B cell (primary cell): ENCODE measurements at regions not wholly inside any gene's neighbourhood (a gene's known extent, or its start where the extent isn't known, plus 50 kb on each side); places are given as distances from the start of the nearest gene placed in this dataset.

Experiments used
- ATAC-seq: fragments of 200-7000 bp; cut with Tn5 transposase; one replicate; pipeline ENCODE4 v1.10.0; 2021; ENCODE audit warnings: low read depth, mild to moderate bottlenecking, moderate number of reproducible peaks, moderate library complexity
- CTCF ChIA-PET: fragments of 350-600 bp; sonication (Branson Sonifier 250); formaldehyde crosslinking; loops from one replicate; lab custom pipeline; 2021; ENCODE audit warnings: antibody characterized with exemption, inconsistent platforms; lab: Charles Lee
- POLR2A ChIA-PET: fragments of 350-600 bp; sonication (Branson Sonifier 250); formaldehyde crosslinking; loops from one replicate; lab custom pipeline; 2021; ENCODE audit warnings: antibody characterized with exemption; lab: Charles Lee
- DNase-seq: peaks from one replicate; pipeline ENCODE4 v3.0.0; 2013
- H2AFZ ChIP-seq: 2 replicates; pipeline ENCODE4 v1.6.1; 2012; ENCODE audit warnings: mild to moderate bottlenecking, low read depth, low read length; ENCODE audit not compliant: insufficient read depth, poor library complexity, severe bottlenecking
- H3K27ac ChIP-seq, 2 donors: 1 replicate in 1 of 2; 2 replicates in 1 of 2; pipeline ENCODE4 v1.5.1; 2012 to 2013; ENCODE audit warnings: low read length in 2 of 2, mild to moderate bottlenecking in 2 of 2, moderate library complexity in 1 of 2
- H3K27me3 ChIP-seq, 4 experiments: fragments of 200-600 bp in 1 of 4; sonication (generic) in 1 of 4; replicated peaks in 1 of 4; 1 replicate in 2 of 4; 2 replicates in 2 of 4; pipeline versions ENCODE4 v1.6.1 to v1.7.0; 2013 to 2016; ENCODE audit warnings: low read length in 3 of 4, mild to moderate bottlenecking in 2 of 4, mixed read lengths in 1 of 4, moderate library complexity in 1 of 4; ENCODE audit not compliant: insufficient read depth in 4 of 4, control insufficient read depth in 3 of 4; ENCODE audit errors: control extremely low read depth in 1 of 4
- H3K36me3 ChIP-seq, 2 experiments: replicated peaks in 1 of 2; 1 replicate in 1 of 2; 2 replicates in 1 of 2; pipeline versions ENCODE4 v1.6.1 to v1.7.1; 2013; ENCODE audit warnings: low read length in 1 of 2; ENCODE audit not compliant: insufficient read depth in 2 of 2, control insufficient read depth in 1 of 2; ENCODE audit errors: control extremely low read depth in 1 of 2, extremely low read depth in 1 of 2
- H3K4me1 ChIP-seq, 2 donors: fragments of 200-600 bp in 1 of 2; sonication (generic) in 1 of 2; 1 replicate in 1 of 2; 2 replicates in 1 of 2; pipeline versions ENCODE4 v1.5.1 to v1.6.1; 2013 to 2017; ENCODE audit warnings: low read length in 2 of 2; ENCODE audit not compliant: control insufficient read depth in 2 of 2, insufficient read depth in 2 of 2
- H3K4me2 ChIP-seq: replicated peaks from 2 replicates; pipeline ENCODE3; 2012; ENCODE audit warnings: mild to moderate bottlenecking, low read depth, low read length; ENCODE audit not compliant: poor library complexity, severe bottlenecking
- H3K4me3 ChIP-seq, 5 experiments: fragments of 200-600 bp in 1 of 5; sonication (generic) in 1 of 5; 1 replicate in 3 of 5; 2 replicates in 2 of 5; pipeline versions ENCODE4 v1.5.1 to v1.7.0; 2011 to 2016; ENCODE audit warnings: low read length in 4 of 5, mild to moderate bottlenecking in 4 of 5, low read depth in 2 of 5, control low read depth in 1 of 5, moderate library complexity in 1 of 5; ENCODE audit not compliant: insufficient read depth in 1 of 5; ENCODE audit errors: control extremely low read depth in 1 of 5, extremely low read depth in 1 of 5
- H3K79me2 ChIP-seq: fragments of 200-600 bp; sonication (generic); one replicate; pipeline ENCODE4 v1.6.0; 2016; ENCODE audit warnings: low read length; ENCODE audit not compliant: control insufficient read depth, insufficient read depth
- H3K9ac ChIP-seq: fragments of 200-600 bp; sonication (generic); 2 replicates; pipeline ENCODE4 v1.6.1; 2017; ENCODE audit warnings: mild to moderate bottlenecking, low read length, moderate library complexity
- H3K9me3 ChIP-seq, 3 donors: one replicate each; pipeline versions ENCODE4 v1.6.1 to v1.7.1; 2013; ENCODE audit warnings: low read length in 2 of 3; ENCODE audit not compliant: control insufficient read depth in 2 of 3, insufficient read depth in 1 of 3; ENCODE audit errors: control extremely low read depth in 1 of 3
- H4K20me1 ChIP-seq: 2 replicates; pipeline ENCODE4 v1.6.0; 2012; ENCODE audit warnings: mild to moderate bottlenecking, low read length; ENCODE audit not compliant: insufficient read depth, control insufficient read depth, poor library complexity, severe bottlenecking
- H3K27ac Mint-ChIP-seq: one replicate; pipeline ENCODE4 v1.8.0; 2021; ENCODE audit warnings: mixed read lengths
- H3K27me3 Mint-ChIP-seq: one replicate; pipeline ENCODE4 v1.8.0; 2021; ENCODE audit warnings: mixed read lengths
- H3K4me1 Mint-ChIP-seq: one replicate; pipeline ENCODE4 v1.8.0; 2021; ENCODE audit warnings: mixed read lengths
- H3K4me3 Mint-ChIP-seq: one replicate; pipeline ENCODE4 v1.8.0; 2021; ENCODE audit warnings: mixed read lengths
- H3K9me3 Mint-ChIP-seq: one replicate; pipeline ENCODE4 v1.8.0; 2022; ENCODE audit warnings: mixed read lengths; ENCODE audit not compliant: insufficient read depth
- EZH2 ChIP-seq: IDR thresholded peaks from 2 replicates; pipeline ENCODE4 v1.6.1; 2012; ENCODE audit warnings: borderline replicate concordance, low read depth, mild to moderate bottlenecking, moderate library complexity, low read length; ENCODE audit not compliant: insufficient read depth, poor library complexity, severe bottlenecking
- WGBS: methylation state at CpG from one replicate; pipeline ENCODE4 v1.1.5; 2013; ENCODE audit warnings: missing lambda C conversion rate; ENCODE audit not compliant: insufficient coverage; 5-methylcytosine and 5-hydroxymethylcytosine counted together
- intact Hi-C: fragments of 100-400 bp; cut with micrococcal nuclease; formaldehyde crosslinking; loops from one replicate; pipeline ENCODE4 v1.10.0; 2022
- TF ChIP-seq, protein P1 (sequence below): fragments of 200-600 bp; IDR thresholded peaks from one replicate; pipeline ENCODE4 v1.8.0; 2022; ENCODE audit warnings: antibody characterized with exemption, mild to moderate bottlenecking

DNA sequence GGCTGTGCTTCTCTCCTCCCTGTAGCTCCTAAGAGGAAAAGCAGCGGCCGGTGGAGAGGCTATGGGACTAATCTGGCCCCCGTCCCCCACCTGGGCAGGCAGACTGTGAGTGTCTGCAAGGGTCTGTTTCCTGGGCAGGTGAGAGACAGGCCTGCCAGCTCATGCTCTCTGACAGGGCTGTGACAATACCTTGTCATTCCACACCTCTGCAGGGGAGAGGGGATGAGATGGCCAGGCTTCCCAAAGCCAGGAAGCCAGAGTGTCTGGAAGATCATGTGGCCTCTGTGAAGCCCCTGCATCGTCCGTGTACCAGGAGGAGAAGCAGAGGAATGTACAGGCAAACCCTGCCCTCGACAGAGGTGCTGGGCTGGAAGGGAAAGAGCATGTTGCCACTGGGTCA lies 142.5 kb upstream of the GATA6 start:
- Histone ChIP-seq H3K4me2 (no peak overlapping the region), H3K9ac (no peak overlapping the region), H4K20me1 (no peaks in the 10 kb centered on the region), H3K9me3 (peaks cover 0 to 4% (median 0%) of the 10 kb centered on the region in 3 donors), H3K4me1 (no peaks in the 10 kb centered on the region), H2AFZ (no peak overlapping the region), H3K27me3 (no peaks in the 10 kb centered on the region), H3K36me3 (no peaks in the 10 kb centered on the region), H3K79me2 (no peaks in the 10 kb centered on the region), H3K4me3 (no peak overlapping the region), H3K27ac (no peak overlapping the region)
- intact Hi-C loops: no loop called here
- WGBS: 81% methylated on average over 3 of the region's 6 CpGs
- Mint-ChIP-seq H3K27me3 (no peaks in the 10 kb centered on the region), H3K4me3 (no peak overlapping the region), H3K27ac (no peak overlapping the region), H3K9me3 (no peaks in the 10 kb centered on the region), H3K4me1 (no peaks in the 10 kb centered on the region)
- TF ChIP-seq EZH2: no peak
- TF ChIP-seq, protein P1, sequence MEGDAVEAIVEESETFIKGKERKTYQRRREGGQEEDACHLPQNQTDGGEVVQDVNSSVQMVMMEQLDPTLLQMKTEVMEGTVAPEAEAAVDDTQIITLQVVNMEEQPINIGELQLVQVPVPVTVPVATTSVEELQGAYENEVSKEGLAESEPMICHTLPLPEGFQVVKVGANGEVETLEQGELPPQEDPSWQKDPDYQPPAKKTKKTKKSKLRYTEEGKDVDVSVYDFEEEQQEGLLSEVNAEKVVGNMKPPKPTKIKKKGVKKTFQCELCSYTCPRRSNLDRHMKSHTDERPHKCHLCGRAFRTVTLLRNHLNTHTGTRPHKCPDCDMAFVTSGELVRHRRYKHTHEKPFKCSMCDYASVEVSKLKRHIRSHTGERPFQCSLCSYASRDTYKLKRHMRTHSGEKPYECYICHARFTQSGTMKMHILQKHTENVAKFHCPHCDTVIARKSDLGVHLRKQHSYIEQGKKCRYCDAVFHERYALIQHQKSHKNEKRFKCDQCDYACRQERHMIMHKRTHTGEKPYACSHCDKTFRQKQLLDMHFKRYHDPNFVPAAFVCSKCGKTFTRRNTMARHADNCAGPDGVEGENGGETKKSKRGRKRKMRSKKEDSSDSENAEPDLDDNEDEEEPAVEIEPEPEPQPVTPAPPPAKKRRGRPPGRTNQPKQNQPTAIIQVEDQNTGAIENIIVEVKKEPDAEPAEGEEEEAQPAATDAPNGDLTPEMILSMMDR: no peak
- DNase-seq (no peak), ATAC-seq (no peak)
- POLR2A ChIA-PET: no interaction called here
- CTCF ChIA-PET: no interaction called here

DNA sequence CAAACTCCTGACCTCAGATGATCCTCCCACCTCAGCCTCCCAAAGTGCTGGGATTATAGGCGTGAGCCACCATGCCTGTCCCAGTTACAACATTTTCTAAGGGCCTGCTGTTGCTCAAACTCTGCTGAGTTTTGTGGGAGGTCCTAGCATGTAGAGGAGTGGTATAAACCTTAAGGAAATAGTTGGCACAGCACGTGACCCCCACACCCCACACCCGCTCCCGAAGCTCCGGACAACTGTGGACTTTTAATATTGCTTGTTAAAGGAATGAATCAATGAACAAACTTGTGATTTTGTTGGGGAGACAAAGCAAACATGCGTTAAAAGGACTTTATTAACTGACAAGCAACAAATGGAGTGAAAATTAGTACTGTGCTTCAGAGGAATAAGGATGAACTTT lies 137.8 kb upstream of the GATA6 start:
- Histone ChIP-seq H3K27ac (no peak overlapping the region), H3K4me1 (no peaks in the 10 kb centered on the region), H3K79me2 (no peaks in the 10 kb centered on the region), H3K9ac (no peak overlapping the region), H3K36me3 (no peaks in the 10 kb centered on the region), H2AFZ (no peak overlapping the region), H3K4me2 (no peak overlapping the region), H3K9me3 (peaks cover 0 to 4% (median 0%) of the 10 kb centered on the region in 3 donors), H3K4me3 (no peak overlapping the region), H4K20me1 (no peaks in the 10 kb centered on the region), H3K27me3 (no peaks in the 10 kb centered on the region)
- ChIA-PET POLR2A (no interaction called here), CTCF (no interaction called here)
- H3K4me1 Mint-ChIP-seq: no peaks in the 10 kb centered on the region
- no peaks in the 10 kb centered on the region for H3K9me3 Mint-ChIP-seq
- no peak for ATAC-seq
- DNase-seq: no peak
- no peak overlapping the region for H3K27ac Mint-ChIP-seq
- H3K4me3 Mint-ChIP-seq: no peak overlapping the region
- no peaks in the 10 kb centered on the region for H3K27me3 Mint-ChIP-seq
- intact Hi-C loops: no loop called here
- TF ChIP-seq, protein P1: no peak
- TF ChIP-seq EZH2: no peak
- WGBS: 100% methylated on average over 1 of the region's 6 CpGs
